SIG-M5 treated with dmso at 0.1 percent for 504 hours (cell line): ENCODE measurements at regions not wholly inside any gene's neighbourhood (a gene's known extent, or its start where the extent isn't known, plus 50 kb on each side); places are given as distances from the start of the nearest gene placed in this dataset.
"Not testable (repeated sequence)": the region's sequence is repeated elsewhere in the genome, so short reads cannot be mapped to it uniquely, and the experiment has no call there.

Experiments
- DNase-seq: peaks from one replicate; lab custom pipeline; 2025; ENCODE audit not compliant: unreplicated experiment; lab: John Stamatoyannopoulos, UW

DNA sequence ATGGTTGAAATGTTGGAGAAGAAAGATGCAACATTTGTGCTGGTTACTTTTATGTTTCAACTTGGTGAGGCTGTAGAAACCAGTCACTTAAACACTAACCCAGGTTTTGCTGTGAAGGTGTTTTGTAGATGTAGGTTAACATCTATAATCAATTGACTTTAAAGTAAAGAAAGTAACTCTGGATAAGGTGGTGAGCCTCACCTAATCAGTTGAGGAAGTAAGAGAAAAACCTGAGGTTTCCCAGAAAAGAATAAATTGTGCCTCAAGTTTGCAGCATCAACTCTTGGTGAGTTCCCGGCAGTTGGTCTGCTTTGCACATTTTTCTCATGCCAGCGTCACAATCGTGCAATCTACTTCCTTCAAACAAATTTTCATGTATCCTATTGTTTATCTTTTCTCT lies 673.4 kb downstream of the QKI start:
- no peak for DNase-seq

DNA sequence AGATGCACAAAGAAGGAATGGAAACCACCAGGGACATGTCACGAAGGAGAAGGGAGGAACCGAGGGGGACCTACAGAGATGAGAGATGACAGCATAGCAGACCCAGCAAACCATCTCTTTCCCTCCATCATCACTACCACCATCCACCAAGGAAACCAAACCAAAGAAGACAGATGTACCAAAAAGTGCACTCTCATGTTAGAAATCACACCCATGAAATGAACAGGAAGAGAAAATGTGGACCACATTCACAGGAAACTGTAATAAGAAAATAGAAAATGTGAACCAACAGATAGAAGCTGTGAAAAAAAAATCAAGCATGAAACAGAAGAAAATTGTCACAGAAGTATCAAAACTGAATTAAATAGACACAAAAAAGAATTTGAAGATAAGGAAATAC lies 672.7 kb downstream of the QKI start:
- DNase-seq: no peak

DNA sequence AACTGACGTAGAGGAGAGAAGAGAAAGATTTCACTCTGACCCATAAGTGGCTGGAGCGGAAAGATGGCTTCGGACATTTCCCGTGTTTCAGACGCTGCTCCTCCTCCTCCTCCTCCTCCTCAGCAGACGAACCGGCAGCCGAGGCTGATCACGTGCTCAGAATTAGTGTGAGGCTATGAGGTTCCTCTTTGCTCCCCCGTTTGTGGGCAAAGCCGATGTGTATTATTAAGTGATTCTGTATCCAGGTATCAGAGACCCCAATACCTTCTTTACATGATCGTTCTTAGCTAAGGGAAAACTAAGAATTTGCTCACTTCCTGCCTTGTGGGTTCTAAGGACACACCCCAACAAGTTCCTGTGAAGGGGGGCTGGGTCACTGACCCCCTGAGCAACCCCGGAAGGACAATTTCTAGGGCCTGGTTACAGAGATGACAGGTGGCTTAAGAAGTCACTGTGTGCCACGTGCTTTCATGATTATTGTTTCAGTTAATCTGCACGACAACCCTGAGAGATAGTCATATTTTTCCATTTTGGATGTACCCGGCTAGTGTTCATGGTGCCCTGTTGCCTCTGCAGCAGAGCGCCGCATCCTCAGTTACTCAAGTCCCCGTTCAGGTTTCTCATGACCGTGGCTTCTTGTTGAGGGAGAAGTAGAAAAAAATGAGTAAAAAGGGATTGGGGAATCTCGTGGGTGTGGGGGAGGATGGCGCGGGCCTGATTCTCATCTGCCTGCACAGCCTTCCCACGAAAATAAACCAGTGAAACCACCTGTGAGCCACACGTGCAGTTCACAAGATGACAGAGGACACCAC lies 671.8 kb downstream of the QKI start:
- DNase-seq: no peak

DNA sequence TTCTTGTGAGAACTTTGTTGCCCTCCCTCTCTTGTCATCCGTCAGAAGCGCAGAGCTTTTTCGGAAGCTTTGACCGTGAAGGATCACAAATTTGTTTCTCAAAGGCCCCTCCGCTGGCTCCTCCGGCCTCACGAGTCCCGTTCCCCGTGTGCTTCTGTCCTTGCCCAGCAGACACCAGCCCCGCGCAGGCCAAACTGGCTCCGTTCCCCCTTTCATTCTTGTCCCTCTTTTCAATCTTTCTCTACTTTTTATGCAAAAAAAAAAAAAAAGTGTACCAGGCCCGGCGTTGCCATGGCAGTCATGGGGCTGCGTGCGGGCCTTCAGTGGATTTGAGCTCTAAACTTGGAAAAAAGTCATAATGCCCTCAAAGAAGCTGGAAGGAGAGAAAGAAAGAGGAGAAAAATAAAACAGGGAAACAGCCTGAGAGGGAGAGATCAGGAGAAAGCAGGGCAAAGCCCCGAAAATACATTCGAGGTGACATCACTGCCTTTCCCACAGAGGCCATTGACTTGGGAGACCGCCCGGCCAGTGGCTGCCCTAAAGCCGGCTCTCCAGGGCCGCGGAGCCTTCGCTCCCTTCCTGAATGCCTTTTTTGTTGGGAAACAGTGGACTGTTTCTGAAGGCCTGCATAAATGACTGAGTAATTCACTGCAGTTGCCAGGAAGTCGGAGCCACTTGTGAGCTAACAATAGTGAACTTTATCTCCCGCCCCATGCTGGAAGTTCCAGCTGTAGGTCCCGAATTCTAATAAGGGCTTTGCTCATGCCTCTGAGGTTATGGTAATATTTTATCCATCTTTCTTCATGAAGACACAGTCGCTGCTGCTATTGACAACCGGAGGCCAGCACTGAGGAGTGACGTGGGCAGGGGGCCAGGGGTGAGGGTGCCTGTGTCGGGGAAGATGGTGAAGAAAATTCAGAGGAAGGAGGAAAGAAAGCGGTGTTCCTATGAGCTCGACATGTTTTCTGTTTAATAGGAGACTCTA lies 670.9 kb downstream of the QKI start:
- DNase-seq: no peak

DNA sequence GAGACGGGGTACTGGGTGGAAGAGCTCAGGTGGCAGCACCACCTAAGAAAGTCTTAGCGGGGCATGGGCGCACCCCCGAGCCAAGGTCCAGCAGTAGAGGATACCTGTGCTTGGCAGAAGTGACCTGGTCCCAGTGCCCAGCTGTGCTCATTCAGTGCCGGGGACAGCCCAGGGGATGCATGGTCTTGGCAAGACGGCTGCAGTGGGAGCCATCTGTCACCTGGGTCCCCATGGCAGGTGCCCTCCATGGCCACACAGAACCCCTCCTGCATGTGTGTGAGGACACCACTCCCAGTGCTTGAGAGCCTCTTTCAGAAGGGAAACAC lies 664.7 kb downstream of the QKI start:
- no peak for DNase-seq

DNA sequence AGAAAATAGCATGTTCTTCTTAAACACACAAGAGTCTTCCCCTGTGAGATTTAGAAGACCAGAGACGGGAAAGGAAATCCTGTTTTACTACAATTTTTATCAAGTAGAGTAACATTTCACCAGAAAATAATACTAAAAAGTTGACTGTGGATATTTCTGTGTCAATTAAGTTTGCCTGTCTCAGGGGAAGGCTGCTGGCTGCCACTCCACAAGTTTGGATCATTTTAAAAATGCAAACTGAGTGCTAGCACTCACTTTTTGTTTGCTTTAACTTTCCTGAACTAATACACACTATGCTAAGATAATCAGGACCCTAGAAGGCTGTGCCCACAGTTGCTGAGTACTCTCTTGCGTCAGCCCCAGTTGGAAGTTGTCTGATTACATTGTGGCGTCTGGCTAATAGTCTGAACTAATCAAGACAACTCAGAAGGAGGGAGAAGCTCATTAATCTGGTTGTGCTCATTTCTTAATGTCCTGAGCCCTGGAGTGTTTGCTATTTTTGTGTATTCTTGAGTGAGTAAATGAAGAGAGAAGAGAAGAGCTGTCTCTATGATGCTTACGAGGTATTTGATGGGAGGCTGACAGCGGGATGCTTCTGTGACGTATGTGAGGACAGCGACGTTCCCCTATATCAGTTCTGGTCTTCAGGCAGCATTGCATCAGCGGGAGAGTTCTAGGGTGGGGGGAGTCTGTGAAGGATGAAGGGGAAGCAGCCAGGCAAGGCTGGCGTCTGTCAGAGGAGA lies 664.2 kb downstream of the QKI start:
- no peak for DNase-seq

DNA sequence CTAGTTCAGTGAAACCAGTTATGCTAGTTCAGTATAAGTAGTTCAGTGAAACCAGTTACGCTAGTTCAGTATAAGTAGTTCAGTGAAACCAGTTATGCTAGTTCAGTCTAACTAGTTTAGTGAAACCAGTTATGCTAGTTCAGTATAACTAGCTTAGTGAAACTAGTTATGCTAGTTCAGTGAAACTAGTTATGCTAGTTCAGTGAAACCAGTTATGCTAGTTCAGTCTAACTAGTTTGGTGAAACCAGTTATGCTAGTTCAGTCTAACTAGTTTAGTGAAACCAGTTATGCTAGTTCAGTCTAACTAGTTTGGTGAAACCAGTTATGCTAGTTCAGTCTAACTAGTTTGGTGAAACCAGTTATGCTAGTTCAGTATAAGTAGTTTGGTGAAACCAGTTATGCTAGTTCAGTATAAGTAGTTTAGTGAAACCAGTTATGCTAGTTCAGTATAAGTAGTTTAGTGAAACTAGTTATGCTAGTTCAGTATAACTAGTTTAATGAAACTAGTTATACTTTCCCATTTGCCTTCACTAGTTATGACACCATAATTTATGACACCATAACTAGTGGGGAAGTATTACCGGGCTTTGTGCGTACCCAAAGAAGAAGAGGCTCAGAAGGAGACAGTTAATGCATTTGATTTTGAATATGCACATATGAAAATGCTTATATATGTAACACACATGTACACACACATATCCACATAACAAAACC lies 662.5 kb downstream of the QKI start:
- DNase-seq: not testable (repeated sequence)

DNA sequence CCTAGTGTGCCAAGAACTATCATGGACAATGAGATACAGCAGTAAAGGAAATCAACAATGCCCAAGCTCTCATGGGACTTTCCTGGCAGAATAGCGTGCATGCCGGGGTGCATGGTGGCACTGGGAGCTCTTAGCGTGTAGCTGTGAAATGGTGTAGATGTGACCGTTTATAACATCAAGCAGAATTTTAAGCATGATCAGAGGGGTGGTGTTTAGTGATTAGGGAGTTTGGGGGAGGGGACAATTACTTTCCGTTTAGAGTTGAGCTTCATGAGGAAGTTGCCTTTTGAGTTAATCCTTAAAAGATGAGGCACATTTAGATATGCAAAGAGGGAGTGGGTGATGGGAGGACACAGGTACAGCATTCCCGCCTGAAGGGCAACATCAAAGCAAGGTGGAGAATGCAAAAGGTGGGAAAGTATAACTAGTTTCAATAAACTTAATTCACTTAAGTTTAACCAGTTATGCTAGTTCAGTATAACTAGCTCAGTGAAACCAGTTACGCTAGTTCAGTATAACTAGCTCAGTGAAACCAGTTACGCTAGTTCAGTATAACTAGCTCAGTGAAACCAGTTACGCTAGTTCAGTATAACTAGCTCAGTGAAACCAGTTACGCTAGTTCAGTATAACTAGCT lies 661.6 kb downstream of the QKI start:
- no peak for DNase-seq

DNA sequence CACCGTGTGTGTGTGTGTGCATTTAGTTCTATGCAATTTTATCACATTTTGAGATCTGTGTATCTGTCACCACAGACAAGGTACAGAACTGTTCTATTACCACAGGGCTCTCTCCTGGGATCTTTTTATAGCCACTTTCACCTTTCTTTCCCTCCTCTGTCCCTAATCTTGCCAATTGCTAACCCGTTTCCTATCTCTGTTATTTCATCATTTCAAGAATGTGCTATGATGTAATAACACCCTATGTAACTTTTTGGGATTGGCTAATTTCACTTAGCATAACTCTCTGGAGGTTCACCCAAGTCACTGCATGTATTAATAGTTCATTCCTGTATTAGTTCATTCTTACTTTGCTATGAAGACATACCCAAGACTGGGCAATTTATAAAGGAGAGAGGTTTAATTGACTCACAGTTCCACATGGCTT lies 657.7 kb downstream of the QKI start:
- no peak for DNase-seq

DNA sequence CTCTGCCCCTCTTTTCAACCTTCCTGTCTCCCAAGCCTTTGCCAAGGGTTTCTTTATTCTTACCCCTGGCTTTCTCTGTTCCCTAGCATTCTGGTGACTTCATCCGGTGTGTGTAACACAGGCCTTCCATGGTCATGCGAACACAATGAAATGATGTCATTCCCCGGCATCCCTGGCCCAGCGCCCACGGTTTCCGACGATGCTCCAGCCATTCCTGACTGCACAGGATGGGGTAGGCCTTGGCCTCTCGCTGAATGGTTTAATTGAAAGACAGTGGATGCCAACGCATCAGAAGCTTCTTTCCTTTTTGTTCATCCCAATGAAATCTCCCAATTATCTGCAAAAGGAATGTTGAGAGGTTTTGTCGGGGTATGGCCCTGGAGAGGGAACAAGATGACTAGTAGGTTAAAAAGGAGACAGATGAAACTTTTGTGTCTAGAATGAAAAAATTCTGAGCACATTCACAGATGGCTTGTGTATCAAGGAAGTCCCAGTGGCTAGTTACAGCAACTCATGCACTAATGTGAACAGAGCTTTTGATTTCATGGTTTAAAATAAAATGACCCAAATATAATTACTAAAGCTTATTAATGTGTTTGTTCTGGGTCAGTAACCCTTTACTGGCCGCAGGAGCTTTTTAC lies 655.0 kb downstream of the QKI start:
- DNase-seq: no peak

DNA sequence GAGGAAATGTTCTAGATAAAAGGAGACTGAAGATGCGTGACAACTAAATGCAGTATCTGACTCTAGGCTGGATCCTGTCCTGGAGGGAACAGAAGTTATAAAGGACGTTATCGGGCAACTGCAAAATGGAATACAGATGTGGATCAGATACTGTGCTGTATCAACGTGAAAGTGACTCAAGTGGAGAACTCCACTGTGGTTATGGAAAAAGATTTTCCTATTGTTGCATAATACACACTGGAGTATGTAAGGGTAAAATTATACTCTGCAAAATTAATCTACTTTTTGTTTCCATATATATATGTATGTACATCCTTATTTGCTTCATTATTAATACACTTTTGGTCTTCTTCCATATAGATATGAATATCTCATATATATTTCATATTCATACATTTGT lies 654.0 kb downstream of the QKI start:
- DNase-seq: no peak

DNA sequence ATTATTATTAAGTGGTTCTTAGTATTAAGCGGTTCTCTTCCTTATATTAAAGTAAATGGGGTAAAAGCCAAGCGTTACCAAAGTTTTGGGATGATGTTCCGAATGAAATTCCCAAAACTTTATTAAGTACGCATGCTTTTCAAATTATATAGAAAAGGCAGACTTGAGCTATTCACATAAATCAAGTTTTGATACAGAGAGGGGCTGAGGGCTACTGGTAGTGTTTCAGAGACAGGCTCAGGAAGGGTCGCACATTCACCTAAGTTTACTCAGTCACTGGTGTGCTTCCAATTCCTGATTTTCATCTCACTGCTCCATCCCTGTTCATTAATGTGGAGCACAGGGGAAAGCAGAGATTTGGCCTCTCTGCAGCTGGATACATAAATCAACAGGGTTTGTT lies 652.2 kb downstream of the QKI start:
- no peak for DNase-seq

DNA sequence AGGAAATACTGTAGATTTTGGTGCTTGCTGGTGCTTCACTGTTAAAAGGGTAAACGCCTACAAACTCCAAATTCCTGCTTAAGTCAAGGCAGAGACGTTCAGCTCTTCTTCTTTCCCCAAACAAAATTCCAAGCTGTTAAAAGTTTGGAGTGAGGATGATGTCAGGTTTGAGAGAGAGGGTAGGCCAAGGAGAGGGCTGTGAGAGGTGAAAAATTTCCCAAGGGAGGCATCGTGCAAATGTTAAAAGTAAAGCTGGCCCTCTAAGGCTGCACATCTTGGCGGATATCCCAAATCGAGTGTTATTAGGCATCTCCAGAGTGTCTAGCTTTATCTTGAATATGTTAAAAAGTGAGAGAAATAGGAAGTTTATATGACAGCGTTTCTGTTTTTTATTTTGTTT lies 651.8 kb downstream of the QKI start:
- DNase-seq: no peak

DNA sequence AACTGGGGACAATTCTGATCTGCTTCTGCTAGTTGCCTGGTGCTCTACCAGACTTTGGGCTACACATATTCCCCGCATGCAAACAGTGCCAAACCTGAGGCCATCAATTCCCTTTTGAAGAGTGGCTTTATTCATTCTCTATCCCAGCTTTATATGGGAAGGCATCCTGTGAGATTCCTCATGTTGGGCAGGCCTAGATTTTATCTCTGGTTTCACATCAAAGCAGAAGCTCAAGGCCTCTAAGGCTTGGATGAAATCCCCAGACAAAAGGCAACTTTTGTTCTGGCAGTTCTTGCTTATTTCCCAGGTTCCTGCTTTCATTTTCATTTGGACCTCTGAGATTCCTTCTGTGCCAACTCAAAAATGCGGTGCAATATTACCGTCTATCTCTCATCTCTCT lies 648.8 kb downstream of the QKI start:
- no peak for DNase-seq

DNA sequence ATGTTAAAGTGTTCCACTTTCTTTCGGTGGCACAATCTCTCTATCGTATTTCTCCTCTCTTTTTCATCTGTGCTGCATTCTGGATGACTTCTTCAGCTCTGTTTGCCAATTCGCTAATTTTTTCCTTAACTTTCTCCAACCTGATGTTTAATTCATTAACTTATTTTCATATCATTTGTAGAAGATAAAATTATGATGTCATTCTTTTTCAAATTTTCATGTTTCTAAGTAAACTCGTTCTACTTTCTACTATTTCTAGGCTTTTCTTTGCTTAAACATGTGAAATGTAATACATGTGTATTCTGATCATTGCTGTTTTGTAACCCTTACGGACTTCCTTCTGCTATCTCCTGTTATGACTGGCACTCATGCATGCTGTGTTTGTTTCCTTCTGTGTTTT lies 648.4 kb downstream of the QKI start:
- DNase-seq: no peak

DNA sequence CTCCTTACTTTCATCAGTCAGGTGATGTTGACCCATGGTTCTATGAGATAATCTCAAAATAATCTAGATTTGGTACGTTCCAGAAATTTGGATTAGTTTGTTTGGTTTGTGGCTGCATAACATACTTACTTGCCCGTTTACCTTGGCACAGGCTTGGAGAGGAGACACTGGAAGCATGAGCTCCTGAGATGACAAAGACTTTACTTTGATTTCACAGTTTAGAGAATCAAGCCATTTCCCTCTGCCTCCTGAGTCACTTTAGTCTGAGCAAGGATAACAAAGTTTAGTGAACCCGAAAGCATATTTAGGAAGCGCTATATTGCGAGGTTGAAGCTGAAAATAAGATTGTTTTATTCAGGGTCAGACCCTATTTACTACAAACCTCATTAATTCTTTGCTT lies 643.4 kb downstream of the QKI start:
- DNase-seq: no peak

DNA sequence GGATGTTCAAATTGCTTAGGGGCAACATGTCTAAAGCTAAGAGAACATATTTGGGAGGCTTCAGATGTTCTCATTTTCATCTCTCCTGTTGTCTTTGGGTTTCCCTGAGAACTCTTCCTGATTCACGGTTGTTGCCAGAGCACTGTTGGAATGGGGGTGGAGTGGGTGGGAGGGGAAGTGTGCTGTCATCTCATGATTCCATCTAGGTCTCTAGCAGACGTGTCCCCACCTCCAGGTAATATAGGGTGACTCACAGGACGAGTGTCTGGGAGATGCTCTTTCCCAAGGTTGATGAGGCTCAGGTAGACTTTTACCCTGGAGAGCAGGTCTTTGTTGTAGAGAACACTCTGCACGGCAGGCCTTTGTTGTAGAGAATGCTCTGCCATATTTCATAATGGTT lies 636.9 kb downstream of the QKI start:
- DNase-seq: no peak

DNA sequence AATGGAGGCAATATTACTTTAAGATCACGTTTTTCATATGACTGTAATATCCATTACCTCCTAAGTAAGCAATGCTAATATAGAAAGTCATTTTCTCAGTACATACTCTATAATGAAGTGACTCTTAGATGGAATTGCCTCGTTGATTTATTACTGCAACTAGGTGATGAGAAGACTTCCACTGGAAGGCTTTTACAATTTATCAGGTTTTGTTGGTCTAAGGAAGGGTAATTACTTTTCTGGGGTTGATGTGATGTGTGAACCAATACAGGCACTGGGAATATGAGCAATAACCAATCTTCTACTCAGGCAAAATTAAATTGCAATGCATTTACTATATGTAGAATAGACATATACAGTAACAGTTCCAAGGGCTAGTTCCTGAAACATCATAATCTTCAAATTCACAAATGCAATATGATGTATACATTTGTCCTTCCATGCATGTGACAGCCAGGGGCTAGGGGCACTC lies 635.0 kb downstream of the QKI start:
- no peak for DNase-seq

DNA sequence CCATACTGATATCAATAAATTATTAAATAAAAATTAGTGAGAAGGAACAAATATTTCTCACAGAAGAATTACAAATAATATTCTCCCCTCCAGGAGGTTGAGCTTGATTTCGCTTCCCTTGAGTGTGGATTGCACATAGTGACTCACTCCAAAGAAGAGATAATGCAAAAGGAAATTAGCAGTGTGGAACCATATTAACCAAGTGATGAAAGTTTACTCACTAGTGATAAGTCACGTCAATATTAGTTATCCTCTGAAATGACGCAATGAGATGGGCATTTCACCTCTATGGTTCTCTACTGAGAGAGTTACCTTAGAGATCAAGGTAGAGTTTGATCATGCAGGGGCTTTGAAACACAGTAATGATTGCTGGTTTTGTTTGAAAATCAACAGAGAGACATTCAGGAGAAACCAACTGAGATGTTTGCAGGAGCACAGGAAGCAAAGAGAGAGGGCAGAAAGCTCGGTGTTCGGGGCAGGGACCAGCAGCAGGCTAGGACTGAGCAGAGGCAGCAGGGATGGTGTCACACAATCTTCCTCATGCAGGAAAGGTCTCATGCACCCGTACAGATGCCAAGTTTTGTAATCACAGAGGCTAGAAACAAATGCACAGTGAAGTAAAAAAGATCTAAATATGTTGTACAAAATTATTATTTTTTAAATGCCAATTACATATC lies 634.5 kb downstream of the QKI start:
- no peak for DNase-seq
